GM21367 (cell line): ENCODE measurements at regions not wholly inside any gene's neighbourhood (a gene's known extent, or its start where the extent isn't known, plus 50 kb on each side); places are given as distances from the start of the nearest gene placed in this dataset.
A peak's percentile ranks its signal among the peaks of the same experiment; 100 is the strongest.
"Not testable (repeated sequence)": the region's sequence is repeated elsewhere in the genome, so short reads cannot be mapped to it uniquely, and the experiment has no call there.

ENCODE experiments used
- ATAC-seq: cut with Tn5 transposase; IDR thresholded peaks from one replicate; pipeline ENCODE4 v1.9.1; 2021; ENCODE audit not compliant: unreplicated experiment

DNA sequence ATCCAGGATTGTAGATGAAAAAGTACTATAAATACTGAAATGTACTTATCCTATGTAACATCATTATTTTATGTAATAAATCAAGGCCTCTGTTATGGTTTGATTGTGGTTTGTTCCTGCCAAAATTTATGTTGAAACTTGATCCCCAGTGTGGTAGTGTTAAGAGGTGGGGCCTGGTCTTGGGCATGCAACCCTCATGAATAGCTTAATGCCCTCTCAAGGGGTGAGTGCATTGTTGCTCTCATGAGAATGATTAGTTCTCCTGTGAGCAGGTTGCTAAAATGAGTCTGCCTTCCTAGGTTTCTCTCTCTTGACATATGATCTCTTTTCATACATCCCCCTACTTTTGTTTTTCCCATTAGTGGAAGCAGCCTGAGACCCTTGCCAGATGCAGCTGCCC lies 915.4 kb downstream of the TSN start:
- no peak for ATAC-seq

DNA sequence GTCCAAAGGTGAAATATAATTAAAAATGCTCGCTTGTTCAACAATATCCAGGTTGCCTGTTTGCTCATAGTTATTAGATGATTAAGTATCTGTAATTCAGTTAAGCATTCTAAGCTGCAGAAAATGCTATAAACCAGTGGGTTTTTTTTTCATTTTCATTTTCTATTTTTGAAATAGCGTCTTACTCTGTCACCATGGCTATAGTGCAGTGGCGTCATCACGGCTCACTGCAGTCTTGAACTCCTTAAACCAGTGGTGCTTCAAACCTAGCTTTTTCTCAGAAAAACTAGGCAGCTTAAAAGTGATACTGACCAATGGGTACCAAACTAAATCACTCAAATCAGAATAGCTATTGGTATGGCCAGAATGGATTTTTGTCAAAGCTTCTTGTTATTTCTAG lies 925.2 kb downstream of the TSN start:
- ATAC-seq, result no peak

DNA sequence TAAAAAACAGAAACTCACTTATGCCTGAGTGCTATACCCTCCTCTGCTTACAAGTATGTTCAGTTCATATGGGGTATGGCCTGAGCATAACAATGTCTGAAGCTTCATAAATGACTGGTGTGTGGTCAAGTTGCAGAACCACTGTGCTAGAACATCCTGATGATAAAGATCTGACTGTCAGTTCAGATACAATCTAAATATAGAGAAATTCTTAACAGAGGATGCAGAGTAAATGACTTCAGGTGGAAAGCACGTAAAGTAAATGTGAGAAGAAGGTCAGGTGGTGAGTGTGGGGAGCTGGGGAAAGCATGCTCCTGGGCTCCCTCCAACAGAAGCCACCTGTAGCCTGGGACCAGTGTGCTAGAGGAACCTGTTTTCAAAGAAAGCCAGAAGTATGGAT lies 926.2 kb downstream of the TSN start:
- ATAC-seq, result no peak

DNA sequence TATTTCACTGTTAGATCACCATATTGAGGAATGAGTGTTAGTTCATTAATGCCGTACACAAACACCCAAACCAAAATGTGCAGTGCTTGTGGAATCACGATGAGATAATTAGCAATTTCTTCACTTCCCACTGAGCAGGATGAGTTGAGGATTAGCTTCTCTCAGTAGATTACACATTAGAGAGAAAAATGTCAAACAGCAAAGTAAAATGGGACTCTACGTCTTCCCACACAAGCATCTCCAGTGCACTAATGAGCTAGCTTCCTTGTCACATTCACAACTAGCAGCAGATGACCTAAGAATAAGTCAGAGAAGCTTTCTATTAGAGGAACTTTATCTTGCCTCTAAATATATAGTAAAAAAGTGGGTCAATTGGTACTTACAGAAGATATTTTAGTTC lies 926.9 kb downstream of the TSN start:
- no peak for ATAC-seq

DNA sequence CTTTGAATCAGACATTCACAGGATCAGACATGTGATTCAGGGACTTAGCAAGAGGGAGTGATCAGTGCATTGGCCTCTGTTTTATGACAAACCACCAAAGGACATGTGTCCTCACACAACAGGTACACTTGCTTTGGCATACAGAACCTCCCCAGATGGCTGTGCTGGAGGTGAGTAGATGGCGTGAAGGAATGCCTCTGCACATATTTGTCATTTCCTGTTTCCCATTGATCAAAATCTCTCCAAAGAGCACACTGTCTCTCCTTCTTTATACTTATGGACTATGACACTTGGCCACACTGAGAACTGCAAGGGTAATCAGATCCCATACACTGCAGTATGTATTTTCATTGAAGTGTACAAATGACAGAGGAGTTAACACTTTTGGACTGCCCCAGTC lies 927.6 kb downstream of the TSN start:
- no peak for ATAC-seq

DNA sequence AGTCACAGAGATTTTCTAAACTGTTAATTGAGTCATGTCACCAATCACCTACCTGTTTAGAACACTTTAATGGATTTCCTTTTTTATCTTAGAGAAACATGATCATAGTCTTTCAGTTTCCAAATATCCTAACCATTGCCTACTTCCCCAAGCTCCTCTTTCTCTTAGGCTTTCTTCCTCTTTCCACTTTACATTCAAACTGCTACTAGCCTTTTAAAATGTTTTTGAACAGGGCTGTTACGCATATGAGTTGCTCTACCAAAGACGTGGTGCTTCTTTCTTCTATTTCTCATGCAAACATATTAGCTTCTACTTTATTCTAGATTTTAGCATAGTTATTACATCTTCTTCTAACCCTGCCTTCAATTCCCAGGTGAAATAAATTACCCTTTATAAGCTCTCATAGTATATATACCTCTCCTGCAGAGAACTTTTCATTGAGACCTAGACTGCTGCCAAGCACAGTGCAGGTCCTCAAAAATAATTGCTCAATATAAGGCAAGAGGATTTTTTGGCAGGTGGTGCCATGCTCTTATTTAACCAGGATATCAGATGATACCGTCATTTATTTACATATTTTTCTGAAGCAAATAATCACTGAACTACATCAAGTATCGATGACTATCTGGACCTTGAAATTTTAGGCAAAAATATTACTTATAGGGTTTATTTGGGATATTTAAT lies 937.1 kb downstream of the TSN start:
- no peak for ATAC-seq

DNA sequence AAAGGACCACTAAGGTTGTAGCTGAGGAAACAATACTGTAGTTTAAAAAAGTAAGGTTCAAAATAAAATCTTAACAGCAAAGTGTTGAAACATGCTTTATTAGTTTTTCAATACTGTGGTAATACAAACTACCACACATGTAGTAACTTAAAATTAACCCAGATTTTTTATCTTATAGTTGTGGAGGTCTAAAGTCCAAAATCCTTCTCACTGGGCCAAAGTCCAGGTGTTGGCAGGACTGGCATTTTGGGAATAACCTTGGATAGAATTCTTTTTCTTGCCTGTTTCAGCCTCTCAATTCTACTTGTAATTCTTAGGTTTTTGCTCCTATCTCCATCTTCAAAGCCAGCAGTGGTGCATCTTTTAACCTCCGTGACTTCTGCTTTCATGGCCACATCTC lies 942.0 kb downstream of the TSN start:
- no peak for ATAC-seq

DNA sequence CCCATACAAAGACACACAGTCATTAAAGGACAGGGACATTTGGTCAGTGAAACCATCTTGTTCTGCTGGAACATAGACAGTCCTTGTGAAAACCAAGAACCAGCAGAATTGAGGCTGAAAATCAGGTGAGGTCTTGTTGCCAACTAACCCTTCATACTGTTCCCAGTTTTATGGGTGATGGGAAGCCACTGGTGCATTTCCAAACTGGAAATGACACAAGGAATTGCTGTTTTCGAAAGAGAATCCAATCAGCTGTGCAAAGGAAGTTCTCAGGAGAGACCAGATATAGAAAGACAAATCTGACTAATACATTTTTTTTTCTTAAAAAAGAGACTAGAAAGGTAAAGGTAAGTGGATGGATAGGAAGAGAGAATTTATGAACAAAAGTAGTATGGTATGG lies 948.2 kb downstream of the TSN start:
- no peak for ATAC-seq

DNA sequence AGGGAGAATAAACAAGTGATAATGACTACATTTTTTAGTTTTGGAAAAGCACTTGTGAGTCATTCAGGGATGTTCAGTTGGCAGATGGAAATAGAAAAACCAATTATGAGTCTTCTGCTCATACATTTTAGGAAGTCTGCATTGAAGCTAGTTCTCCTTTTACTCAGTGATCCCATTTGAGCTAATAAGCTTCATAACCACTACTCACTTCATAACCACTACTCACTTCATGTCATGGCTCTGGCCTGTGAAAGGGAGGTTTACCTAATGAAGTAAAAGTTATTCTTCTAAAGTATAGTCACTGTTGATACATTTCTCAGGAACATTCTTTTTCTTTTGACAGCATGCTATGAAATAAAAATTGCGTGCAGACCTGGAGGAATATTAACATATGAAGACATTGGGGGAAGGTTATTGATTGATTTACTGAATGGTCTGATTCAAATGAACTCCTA lies 948.7 kb downstream of the TSN start:
- no peak for ATAC-seq

DNA sequence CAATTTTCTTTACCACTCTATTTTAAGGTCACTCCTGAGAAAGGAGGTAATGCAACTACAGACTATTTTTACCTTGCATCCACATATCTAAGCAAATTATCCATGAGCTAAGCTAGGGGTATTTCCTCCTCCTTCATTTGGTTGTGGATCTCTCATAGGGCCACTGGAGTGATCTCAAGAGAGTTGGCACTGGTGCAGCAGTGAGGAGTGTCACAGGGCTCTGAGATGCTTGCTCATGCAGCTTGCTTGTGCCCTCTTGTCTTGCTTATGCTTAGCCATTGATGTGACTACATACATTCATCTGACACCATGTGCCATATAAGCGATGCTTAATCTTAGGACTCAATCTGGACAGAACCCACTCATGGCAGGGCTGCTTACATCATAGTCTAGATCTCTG lies 950.3 kb downstream of the TSN start:
- no peak for ATAC-seq

DNA sequence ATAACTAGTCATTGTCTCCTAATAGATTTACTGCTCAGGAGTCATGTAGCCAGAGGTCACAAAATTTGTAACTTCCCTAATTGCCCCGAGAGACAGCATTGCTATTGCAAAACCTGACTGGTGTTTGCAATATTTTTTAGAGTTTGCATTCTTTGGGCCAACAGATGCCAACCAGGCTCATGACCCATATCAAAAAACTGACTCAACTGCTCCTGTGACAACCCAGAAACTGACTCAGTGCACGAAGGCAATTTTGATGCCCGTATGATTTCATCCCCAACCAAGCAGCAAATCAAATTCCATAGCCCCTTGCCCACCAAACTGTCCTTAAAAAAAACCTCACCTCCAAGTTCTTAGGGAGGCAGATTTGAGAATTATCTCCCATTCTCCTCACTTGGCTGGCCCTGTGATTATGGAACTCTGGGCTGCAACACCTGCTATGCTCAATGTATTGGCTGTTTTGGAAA lies 951.3 kb downstream of the TSN start:
- ATAC-seq, result no peak

DNA sequence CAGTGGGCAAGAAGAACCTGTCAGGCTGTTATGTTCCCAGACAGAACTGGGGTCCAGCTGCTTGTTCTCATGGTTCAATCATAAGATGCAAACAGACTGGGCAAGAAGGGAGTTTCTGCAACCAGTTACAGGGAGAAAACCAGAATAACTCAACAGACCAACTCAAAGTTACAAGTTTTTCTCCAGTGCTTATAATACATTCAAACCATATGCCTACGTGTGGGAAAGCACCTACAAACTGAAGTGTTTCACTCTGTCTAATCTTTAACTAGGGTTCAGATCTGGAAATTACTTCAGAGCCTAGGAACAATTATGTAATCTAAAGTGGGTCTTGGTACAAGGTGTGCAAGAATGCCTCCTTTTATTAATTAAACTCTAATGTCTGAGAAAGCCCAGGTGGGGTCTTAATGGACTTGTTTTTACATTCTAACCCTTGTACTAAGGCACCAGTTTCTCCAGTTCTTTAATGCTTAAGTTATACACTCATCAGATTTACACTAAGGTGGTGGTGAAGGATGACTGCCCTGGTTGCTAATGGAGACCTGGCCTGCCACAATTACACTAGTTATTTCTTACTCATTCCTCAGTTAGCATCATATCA lies 951.9 kb downstream of the TSN start:
- no peak for ATAC-seq

DNA sequence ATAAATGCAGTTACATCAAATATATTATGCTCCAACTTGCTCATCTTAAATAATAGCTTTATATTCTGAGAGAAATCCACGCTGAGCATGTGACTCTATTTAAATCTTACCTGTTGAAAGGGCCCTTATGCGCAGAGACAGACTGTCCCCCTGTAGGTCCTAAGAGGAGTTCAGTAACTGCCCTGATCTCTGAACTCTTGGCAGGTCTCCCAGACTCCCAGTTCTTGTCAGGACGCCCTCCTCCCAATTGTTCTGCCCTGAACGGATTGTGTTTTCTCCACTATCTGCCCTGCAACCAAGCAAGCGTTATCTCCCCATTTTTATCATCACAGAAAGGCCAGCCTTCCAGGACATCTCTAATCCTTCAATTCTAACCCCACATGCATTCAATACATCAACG lies 954.6 kb downstream of the TSN start:
- no peak for ATAC-seq

DNA sequence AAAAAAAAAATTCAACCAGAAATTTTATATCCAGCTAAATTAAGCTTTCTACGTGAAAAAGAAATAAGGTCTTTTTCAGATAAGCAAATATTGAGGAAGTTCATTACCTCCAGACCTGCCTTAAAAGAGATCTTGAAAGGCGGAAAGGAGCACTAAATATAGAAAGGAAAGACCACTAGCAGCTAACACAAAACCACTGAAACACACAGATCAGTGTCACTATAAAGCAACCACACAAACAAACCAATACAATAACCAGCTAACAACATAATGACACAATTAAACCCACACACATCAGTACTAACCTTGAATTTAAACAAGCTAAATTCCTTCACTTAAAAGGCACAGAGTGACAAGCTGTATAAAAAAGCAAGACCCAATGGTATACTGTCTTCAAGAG lies 958.3 kb downstream of the TSN start:
- no peak for ATAC-seq

DNA sequence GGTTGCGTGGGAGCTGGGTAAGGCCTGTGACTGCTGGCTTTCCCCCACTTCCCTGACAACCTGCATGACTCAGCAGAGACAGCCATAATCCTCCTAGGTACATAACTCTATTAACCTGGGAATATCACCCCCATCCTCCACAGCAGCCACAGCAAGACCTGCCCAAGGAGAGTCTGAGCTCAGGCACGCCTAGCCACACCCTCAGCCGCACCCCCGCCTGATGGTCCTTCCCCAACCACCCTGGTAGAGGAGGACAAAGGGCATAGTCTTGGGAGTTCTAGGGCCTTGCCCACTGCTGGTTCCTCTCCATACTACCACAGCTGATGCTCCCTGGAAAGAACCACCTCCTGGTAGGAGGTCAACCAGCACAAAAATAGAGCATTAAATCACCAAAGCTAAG lies 965.4 kb downstream of the TSN start:
- ATAC-seq, result not testable (repeated sequence)

DNA sequence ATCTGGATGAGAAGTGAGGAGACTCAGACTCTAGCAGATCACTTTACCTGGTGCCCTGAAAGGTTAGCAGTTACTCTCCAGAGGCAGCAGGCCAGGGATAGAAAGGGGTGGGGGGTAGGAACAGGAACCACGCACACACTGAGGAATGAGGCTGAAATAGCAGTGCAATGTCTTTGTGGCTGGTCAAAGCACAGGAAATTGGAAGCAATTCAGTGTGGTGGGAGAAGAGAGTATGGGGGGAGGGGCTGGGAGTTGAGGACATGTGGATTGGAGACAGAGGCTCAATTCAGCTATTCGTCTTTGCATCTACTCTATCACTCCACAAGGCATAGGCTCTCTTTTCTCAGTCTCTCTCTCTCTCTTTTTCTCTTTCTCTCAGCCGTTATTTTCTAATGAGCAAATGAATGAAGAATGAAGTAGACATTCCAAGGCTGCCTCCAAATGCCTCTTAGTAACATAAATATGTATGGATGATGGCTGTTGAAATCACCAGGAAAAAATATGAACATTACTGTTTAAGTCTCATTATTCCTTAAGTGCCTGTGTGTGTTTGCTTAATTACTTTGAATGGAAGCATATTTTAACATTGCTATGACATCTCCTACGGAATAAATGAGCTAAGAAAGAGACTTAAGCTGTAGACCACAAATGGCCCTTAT lies 979.4 kb downstream of the TSN start:
- ATAC-seq, result no peak

DNA sequence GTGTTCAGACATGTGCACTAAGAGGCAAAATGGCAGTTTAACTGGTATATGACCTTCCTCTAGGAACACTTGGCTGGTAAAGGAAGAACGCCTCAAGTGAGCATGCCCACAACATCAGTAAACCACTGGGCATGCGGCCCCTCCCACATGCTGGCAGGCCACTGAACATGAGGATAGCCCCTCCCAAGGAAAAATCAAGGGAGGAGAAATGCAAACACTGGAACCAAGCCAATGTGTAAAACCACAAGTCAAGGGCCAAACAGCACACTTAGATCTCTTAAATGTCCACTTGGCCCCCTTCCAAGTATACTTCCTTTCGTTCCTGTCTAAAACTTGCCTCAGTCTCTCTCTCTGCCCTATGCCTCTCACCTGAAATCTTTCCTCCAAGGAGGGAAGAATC lies 980.8 kb downstream of the TSN start:
- no peak for ATAC-seq

DNA sequence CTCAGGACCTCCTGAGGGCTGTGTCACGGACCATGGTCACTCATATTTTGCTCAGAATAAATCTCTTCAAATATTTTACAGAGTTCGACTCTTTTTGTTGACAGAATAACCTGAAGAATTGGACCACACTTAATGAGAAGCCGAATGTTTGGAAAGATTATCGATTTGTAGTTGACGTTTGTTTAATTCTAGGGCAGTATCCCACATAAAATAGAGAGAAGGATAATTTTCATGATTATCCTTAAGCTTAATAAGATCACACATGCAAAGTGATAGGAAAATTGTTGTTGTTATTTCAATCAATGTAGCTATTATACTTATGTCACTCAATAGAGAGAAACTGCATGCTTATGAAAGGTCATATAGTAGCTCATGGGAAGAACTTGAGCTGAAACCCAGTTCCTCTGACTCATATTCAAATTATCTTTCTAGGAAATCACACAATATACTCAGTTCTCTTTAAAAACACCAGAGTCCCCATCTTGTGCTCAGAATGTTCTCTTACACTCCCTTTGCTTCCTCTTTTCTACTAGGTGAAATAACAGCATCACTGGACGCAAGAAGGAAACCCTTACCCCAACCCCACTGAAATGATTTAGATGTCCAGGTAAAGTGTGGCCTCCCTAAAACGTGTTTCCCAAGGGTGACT lies 982.1 kb downstream of the TSN start:
- peak; percentile 66 for ATAC-seq

DNA sequence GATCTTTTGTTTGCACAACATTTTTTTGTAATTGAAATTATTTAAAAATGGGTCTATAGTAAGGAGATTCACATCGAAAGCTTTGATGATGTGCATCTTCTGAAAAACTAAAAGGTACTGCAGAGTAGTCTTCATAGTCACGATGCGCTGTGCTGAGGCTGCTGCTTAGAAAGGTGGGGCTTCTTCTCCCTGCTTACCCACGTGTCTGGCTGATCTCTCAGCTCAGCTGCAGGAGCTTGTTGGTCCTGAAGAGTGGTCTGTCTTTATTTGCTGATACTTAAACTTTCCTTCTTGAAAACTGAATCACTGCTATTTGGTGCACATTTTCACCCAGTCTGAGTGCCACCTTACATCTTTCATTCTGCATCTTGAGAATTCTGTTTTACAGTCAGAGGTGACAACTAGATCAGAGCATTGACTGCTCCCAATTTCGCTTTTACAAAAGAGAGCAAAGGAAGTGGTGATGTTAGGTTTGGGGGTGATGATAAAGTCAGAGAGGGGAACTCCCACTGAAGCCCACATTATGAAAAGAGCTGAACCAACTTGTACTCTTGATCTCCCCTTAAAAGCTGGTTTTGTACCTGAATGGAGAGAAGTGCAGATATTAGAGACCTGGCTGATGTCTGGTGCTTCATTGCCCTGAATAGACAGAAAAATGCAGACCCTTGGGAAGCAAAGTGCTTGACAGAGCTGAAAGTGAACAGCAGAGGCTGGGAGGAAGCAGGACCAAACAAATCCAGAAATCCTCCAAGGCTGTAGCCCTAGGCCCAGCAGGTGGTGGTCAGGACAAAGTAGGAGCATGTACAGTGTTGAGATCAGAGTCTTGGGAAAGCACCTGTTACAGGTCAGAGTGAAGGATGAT lies 984.5 kb downstream of the TSN start:
- no peak for ATAC-seq

DNA sequence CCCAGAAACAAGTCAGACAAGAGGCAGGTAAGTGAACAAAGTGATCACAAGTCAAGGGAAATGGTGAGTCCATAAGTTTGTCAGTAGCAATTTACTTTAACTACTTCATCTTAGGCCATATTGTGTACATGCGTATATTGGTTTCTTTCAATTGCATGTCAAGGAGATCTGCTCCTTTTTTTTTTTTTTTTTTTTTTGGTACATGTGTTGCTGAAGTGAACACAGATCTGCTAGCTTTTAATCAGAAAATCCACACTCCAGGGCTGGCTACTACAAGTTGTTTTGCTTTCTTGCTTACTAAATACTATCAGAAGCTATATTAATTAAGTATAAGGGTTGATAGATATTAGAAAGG lies 985.1 kb downstream of the TSN start:
- ATAC-seq, result no peak

DNA sequence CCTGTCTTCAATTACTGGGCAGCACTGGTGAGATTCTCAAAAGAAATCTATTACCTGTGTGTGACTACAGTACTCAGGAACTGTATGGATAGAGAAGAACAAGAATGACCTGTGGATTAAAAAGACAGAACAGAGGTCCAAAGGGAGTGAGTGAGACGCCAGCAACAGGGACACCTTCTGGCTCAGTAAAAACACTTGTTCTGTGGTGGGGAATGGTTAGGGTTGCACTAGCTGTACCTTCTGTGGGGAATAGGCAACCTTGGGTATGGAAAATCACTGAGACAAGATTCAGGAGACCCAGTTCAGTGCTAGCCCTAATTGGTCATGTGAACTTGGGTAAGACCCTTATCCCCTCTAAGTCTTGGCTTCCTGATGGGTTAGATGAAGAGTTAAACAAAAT lies 986.0 kb downstream of the TSN start:
- no peak for ATAC-seq
